Hepatocyte (in vitro differentiated cells): ENCODE measurements at regions not wholly inside any gene's neighbourhood (a gene's known extent, or its start where the extent isn't known, plus 50 kb on each side); places are given as distances from the start of the nearest gene placed in this dataset.

Experiments used
- EZH2phosphoT487 ChIP-seq: fragments of 200-600 bp; sonication (generic); IDR thresholded peaks from one replicate; pipeline ENCODE4 v1.6.1; 2018; ENCODE audit warnings: antibody characterized with exemption, mild to moderate bottlenecking, low read depth, moderate library complexity; ENCODE audit not compliant: unreplicated experiment, severe bottlenecking
- TF ChIP-seq, protein P1 (sequence below): fragments of 200-600 bp; sonication (generic); IDR thresholded peaks from 2 replicates; pipeline ENCODE4 v1.5.1; 2016; ENCODE audit warnings: antibody characterized with exemption, mild to moderate bottlenecking; ENCODE audit not compliant: poor library complexity

DNA sequence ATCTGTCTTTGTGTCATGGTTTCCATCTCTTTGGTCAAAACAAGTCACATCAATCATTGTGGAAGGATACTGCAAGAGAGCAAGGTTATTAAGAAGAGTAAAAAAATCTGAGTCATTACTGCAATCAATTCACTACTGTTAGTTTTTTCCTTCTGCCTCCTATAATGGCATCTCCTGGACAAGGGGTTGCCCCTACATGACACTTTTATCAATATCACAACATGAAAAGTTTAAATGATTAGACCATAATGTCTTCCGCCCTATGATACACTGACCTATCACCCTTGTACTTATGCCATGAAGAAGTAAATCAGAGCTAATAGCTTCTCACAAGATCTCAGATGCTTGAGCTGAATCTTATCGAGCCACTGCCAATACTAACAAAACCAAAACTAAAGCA, 223.9 kb downstream of the KCNK2 start:
- no peak for TF ChIP-seq EZH2phosphoT487
- TF ChIP-seq, protein P1, sequence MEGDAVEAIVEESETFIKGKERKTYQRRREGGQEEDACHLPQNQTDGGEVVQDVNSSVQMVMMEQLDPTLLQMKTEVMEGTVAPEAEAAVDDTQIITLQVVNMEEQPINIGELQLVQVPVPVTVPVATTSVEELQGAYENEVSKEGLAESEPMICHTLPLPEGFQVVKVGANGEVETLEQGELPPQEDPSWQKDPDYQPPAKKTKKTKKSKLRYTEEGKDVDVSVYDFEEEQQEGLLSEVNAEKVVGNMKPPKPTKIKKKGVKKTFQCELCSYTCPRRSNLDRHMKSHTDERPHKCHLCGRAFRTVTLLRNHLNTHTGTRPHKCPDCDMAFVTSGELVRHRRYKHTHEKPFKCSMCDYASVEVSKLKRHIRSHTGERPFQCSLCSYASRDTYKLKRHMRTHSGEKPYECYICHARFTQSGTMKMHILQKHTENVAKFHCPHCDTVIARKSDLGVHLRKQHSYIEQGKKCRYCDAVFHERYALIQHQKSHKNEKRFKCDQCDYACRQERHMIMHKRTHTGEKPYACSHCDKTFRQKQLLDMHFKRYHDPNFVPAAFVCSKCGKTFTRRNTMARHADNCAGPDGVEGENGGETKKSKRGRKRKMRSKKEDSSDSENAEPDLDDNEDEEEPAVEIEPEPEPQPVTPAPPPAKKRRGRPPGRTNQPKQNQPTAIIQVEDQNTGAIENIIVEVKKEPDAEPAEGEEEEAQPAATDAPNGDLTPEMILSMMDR = no peak
